CD8-positive, alpha-beta memory T cell (primary cell): ENCODE measurements at regions not wholly inside any gene's neighbourhood (a gene's known extent, or its start where the extent isn't known, plus 50 kb on each side); places are given as distances from the start of the nearest gene placed in this dataset.

Experiments
- CTCF ChIA-PET: fragments of 350-600 bp; sonication (Branson Sonifier 250); formaldehyde crosslinking; loops from one replicate; lab custom pipeline; 2021; ENCODE audit warnings: antibody characterized with exemption; lab: Charles Lee
- POLR2A ChIA-PET: fragments of 350-600 bp; sonication (Branson Sonifier 250); formaldehyde crosslinking; loops from one replicate; lab custom pipeline; 2021; ENCODE audit warnings: antibody characterized with exemption; lab: Charles Lee
- DNase-seq, 5 donors: peaks; one replicate each; pipeline versions ENCODE4 v3.0.0 to v3.0.0-alpha.2; 2020 to 2022; ENCODE audit warnings: mixed read lengths in 1 of 5
- H3K27ac ChIP-seq: one replicate; pipeline ENCODE4 v1.7.0; 2013; ENCODE audit warnings: low read depth, mild to moderate bottlenecking, low read length, moderate library complexity
- H3K27me3 ChIP-seq: 2 replicates; pipeline ENCODE4 v1.7.0; 2013; ENCODE audit warnings: low read length, mild to moderate bottlenecking; ENCODE audit not compliant: insufficient read depth, poor library complexity, severe bottlenecking
- H3K36me3 ChIP-seq: 2 replicates; pipeline ENCODE4 v1.7.0; 2013; ENCODE audit warnings: mild to moderate bottlenecking, low read length, moderate library complexity; ENCODE audit not compliant: insufficient read depth
- H3K4me1 ChIP-seq: 2 replicates; pipeline ENCODE4 v1.7.0; 2013; ENCODE audit warnings: mild to moderate bottlenecking, low read length, moderate library complexity; ENCODE audit not compliant: insufficient read depth
- H3K4me3 ChIP-seq: 2 replicates; pipeline ENCODE4 v1.7.0; 2013; ENCODE audit warnings: mild to moderate bottlenecking, low read length
- H3K9me3 ChIP-seq: 2 replicates; pipeline ENCODE4 v1.7.0; 2013; ENCODE audit warnings: mild to moderate bottlenecking, low read length
- H3K27ac Mint-ChIP-seq, 8 donors: one replicate each; pipeline ENCODE4 v1.8.0; 2020 to 2021; ENCODE audit warnings: mixed read lengths in 8 of 8, mild to moderate bottlenecking in 6 of 8, inconsistent platforms in 3 of 8, moderate library complexity in 3 of 8
- H3K27me3 Mint-ChIP-seq, 2 donors: one replicate each; pipeline ENCODE4 v1.8.0; 2020 to 2021; ENCODE audit warnings: mixed read lengths in 2 of 2, mild to moderate bottlenecking in 1 of 2, moderate library complexity in 1 of 2
- H3K36me3 Mint-ChIP-seq, 3 donors: one replicate each; pipeline ENCODE4 v1.8.0; 2020 to 2021; ENCODE audit warnings: mixed read lengths in 3 of 3, inconsistent platforms in 1 of 3, mild to moderate bottlenecking in 1 of 3
- H3K4me1 Mint-ChIP-seq, 3 donors: one replicate each; pipeline ENCODE4 v1.8.0; 2020 to 2021; ENCODE audit warnings: mixed read lengths in 3 of 3, inconsistent platforms in 1 of 3, mild to moderate bottlenecking in 1 of 3
- H3K4me3 Mint-ChIP-seq, 7 donors: one replicate each; pipeline ENCODE4 v1.8.0; 2020 to 2021; ENCODE audit warnings: mixed read lengths in 7 of 7, mild to moderate bottlenecking in 6 of 7, moderate library complexity in 4 of 7, inconsistent platforms in 2 of 7
- H3K9me3 Mint-ChIP-seq, 5 donors: one replicate each; pipeline ENCODE4 v1.8.0; 2020 to 2022; ENCODE audit warnings: mixed read lengths in 5 of 5, mild to moderate bottlenecking in 3 of 5, moderate library complexity in 2 of 5, inconsistent platforms in 1 of 5

- CTCF ChIA-PET: no interaction called here
- Mint-ChIP-seq H3K27me3 (peaks cover 3 to 6% of the 10 kb centered on the region in 2 donors), H3K9me3 (peaks cover 0 to 2% (median 0%) of the 10 kb centered on the region in 5 donors), H3K27ac (no peak overlapping the region), H3K36me3 (peaks cover 0 to 4% (median 0%) of the 10 kb centered on the region in 3 donors), H3K4me1 (no peaks in the 10 kb centered on the region), H3K4me3 (no peak overlapping the region)
- H3K36me3 ChIP-seq: no peaks in the 10 kb centered on the region
- H3K27ac ChIP-seq: no peak overlapping the region
- DNase-seq: no peak
- no peaks in the 10 kb centered on the region for H3K27me3 ChIP-seq
- POLR2A ChIA-PET: no interaction called here
- H3K4me1 ChIP-seq: no peaks in the 10 kb centered on the region
- H3K9me3 ChIP-seq: no peaks in the 10 kb centered on the region
- no peak overlapping the region for H3K4me3 ChIP-seq
Measured at GRCh38 chr11:121769191-121769590, 316.4 kb upstream of the SORL1-AS1 start.

DNA sequence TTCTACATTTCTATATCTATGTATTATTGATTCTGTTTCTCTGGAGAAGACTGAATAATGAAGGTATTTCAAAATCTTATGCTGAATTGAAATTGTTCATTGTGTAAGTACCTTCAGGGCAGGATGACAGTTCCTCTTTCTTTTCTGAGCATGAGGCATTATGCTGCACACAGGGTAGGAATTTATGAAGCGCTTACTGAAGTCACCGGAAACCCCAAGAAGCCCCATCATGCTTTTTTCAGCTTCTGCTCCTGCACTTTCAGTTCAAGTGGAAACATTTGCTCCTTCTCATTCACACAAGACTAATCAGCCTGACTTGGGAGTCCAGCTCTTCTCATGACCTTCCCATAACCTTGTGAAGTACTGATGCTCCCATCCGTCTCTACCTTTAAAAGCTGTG lies 314.7 kb upstream of the SORL1-AS1 start:
- Mint-ChIP-seq H3K36me3 (peaks cover 0 to 4% (median 0%) of the 10 kb centered on the region in 3 donors), H3K4me3 (no peak overlapping the region), H3K27me3 (peaks cover 3 to 6% of the 10 kb centered on the region in 2 donors), H3K27ac (no peak overlapping the region), H3K9me3 (peaks cover 0 to 2% (median 0%) of the 10 kb centered on the region in 5 donors), H3K4me1 (no peaks in the 10 kb centered on the region)
- POLR2A ChIA-PET: no interaction called here
- Histone ChIP-seq H3K4me3 (no peak overlapping the region), H3K9me3 (no peaks in the 10 kb centered on the region), H3K4me1 (no peaks in the 10 kb centered on the region), H3K36me3 (no peaks in the 10 kb centered on the region), H3K27me3 (no peaks in the 10 kb centered on the region), H3K27ac (no peak overlapping the region)
- CTCF ChIA-PET: no interaction called here
- DNase-seq: no peak

DNA sequence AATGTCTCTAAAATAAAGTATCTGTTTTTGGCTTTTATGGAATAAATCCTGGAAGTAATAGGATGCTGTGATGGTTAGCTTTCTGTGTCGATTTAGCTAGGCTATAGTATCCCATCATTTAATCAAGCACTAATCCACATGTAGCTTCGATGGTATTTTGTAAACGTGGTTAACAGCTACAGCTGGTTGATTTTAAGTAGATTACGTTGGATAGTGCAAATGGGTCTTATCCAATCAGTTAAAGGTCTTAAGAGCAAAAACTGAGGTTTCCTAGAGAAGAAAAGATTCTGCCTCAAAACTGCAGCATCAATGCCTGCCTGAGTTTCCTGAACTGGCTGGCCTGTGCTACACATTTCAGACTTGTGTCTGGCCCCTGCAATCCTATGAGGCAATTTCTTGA lies 314.2 kb upstream of the SORL1-AS1 start:
- H3K36me3 Mint-ChIP-seq: peaks cover 0 to 4% (median 0%) of the 10 kb centered on the region in 3 donors
- peaks cover 3 to 6% of the 10 kb centered on the region in 2 donors for H3K27me3 Mint-ChIP-seq
- no peak overlapping the region for H3K4me3 Mint-ChIP-seq
- Histone ChIP-seq H3K9me3 (no peaks in the 10 kb centered on the region), H3K27ac (no peak overlapping the region), H3K27me3 (no peaks in the 10 kb centered on the region), H3K4me1 (no peaks in the 10 kb centered on the region), H3K36me3 (no peaks in the 10 kb centered on the region), H3K4me3 (no peak overlapping the region)
- no peaks in the 10 kb centered on the region for H3K4me1 Mint-ChIP-seq
- ChIA-PET CTCF (no interaction called here), POLR2A (no interaction called here)
- peaks cover 0 to 2% (median 0%) of the 10 kb centered on the region in 5 donors for H3K9me3 Mint-ChIP-seq
- no peak overlapping the region for H3K27ac Mint-ChIP-seq
- no peak for DNase-seq

DNA sequence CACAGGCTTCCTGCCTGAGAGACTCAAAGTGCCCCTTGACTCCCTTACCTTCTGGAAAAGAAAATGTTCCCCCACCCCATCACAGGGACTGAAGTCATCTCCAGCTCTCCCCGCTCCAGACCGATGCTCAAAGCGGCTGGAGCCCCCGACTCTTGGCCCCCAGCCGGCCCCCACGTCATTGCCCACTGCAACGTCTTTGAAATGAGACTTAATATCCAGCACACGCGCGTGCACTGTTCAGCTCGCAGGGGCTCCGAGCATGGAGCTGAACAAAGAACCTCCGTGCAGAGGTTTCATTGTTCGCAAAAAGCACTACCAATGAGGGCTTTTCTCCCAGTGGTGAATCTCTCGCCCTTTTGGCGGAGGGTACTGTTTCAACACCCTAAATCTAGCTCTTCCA lies 313.4 kb upstream of the SORL1-AS1 start:
- Histone ChIP-seq H3K4me1 (no peaks in the 10 kb centered on the region), H3K27me3 (no peaks in the 10 kb centered on the region), H3K27ac (no peak overlapping the region), H3K9me3 (no peaks in the 10 kb centered on the region), H3K4me3 (no peak overlapping the region), H3K36me3 (no peaks in the 10 kb centered on the region)
- Mint-ChIP-seq H3K27me3 (peaks cover 0 to 3% of the 10 kb centered on the region in 2 donors), H3K9me3 (peaks cover 0 to 2% (median 0%) of the 10 kb centered on the region in 5 donors), H3K4me3 (no peak overlapping the region), H3K4me1 (no peaks in the 10 kb centered on the region), H3K27ac (no peak overlapping the region), H3K36me3 (peaks cover 0 to 4% (median 0%) of the 10 kb centered on the region in 3 donors)
- CTCF ChIA-PET: no interaction called here
- POLR2A ChIA-PET: no interaction called here
- no peak for DNase-seq

DNA sequence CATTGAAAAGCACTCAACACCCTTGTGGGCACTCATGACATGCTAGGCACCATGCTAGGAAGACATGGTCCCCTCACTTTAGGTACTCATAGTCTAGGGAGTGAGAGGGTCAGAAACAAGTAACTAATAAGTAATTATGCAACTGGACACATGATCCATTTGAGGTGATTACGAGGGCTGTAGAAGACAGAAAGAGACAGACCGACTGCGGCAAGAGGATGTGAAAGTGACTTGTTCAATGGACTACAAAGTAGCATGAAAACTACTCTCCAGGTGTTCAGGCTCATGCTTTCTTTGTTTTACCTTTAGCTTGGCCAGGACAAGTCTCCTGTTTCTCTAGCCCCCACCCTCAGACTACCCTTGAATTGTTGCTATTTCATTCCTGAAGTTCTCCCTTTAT lies 310.8 kb upstream of the SORL1-AS1 start:
- Histone ChIP-seq H3K27ac (no peak overlapping the region), H3K9me3 (no peaks in the 10 kb centered on the region), H3K36me3 (no peaks in the 10 kb centered on the region), H3K4me3 (no peak overlapping the region), H3K27me3 (no peaks in the 10 kb centered on the region), H3K4me1 (no peaks in the 10 kb centered on the region)
- CTCF ChIA-PET: no interaction called here
- Mint-ChIP-seq H3K36me3 (no peaks in the 10 kb centered on the region), H3K9me3 (no peaks in the 10 kb centered on the region), H3K4me1 (no peaks in the 10 kb centered on the region), H3K4me3 (no peak overlapping the region), H3K27ac (no peak overlapping the region), H3K27me3 (no peaks in the 10 kb centered on the region)
- DNase-seq: no peak
- POLR2A ChIA-PET: no interaction called here

- DNase-seq: peak in 1 of 5 donors; percentile 39
- no peaks in the 10 kb centered on the region for H3K4me1 ChIP-seq
- Mint-ChIP-seq H3K4me1 (no peaks in the 10 kb centered on the region), H3K4me3 (no peak overlapping the region), H3K27ac (no peak overlapping the region), H3K9me3 (no peaks in the 10 kb centered on the region), H3K36me3 (no peaks in the 10 kb centered on the region), H3K27me3 (no peaks in the 10 kb centered on the region)
- no peak overlapping the region for H3K4me3 ChIP-seq
- no peaks in the 10 kb centered on the region for H3K36me3 ChIP-seq
- no peak overlapping the region for H3K27ac ChIP-seq
- H3K9me3 ChIP-seq: no peaks in the 10 kb centered on the region
- CTCF ChIA-PET: no interaction called here
- POLR2A ChIA-PET: no interaction called here
- no peaks in the 10 kb centered on the region for H3K27me3 ChIP-seq
Measured at GRCh38 chr11:121762820-121763219, 310.1 kb upstream of the SORL1-AS1 start.

GRCh38 chr11:121761186-121761585 lies 308.4 kb upstream of the SORL1-AS1 start:
- no peaks in the 10 kb centered on the region for H3K36me3 ChIP-seq
- Mint-ChIP-seq H3K4me3 (no peak overlapping the region), H3K9me3 (no peaks in the 10 kb centered on the region), H3K27ac (no peak overlapping the region), H3K4me1 (no peaks in the 10 kb centered on the region), H3K27me3 (no peaks in the 10 kb centered on the region), H3K36me3 (no peaks in the 10 kb centered on the region)
- H3K9me3 ChIP-seq: no peaks in the 10 kb centered on the region
- ChIA-PET POLR2A (no interaction called here), CTCF (no interaction called here)
- no peaks in the 10 kb centered on the region for H3K4me1 ChIP-seq
- no peak overlapping the region for H3K27ac ChIP-seq
- H3K4me3 ChIP-seq: no peak overlapping the region
- no peak for DNase-seq
- no peaks in the 10 kb centered on the region for H3K27me3 ChIP-seq

GRCh38 chr11:121757480-121758125 lies 304.8 kb upstream of the SORL1-AS1 start:
- Histone ChIP-seq H3K36me3 (no peaks in the 10 kb centered on the region), H3K4me1 (no peaks in the 10 kb centered on the region), H3K27me3 (no peaks in the 10 kb centered on the region), H3K9me3 (no peaks in the 10 kb centered on the region), H3K4me3 (no peak overlapping the region), H3K27ac (no peak overlapping the region)
- Mint-ChIP-seq H3K36me3 (no peaks in the 10 kb centered on the region), H3K27me3 (no peaks in the 10 kb centered on the region), H3K9me3 (no peaks in the 10 kb centered on the region), H3K4me1 (no peaks in the 10 kb centered on the region), H3K4me3 (no peak overlapping the region), H3K27ac (no peak overlapping the region)
- DNase-seq: no peak
- POLR2A ChIA-PET: no interaction called here
- CTCF ChIA-PET: no interaction called here
